GM12891 (cell line): ENCODE measurements at regions not wholly inside any gene's neighbourhood (a gene's known extent, or its start where the extent isn't known, plus 50 kb on each side); places are given as distances from the start of the nearest gene placed in this dataset.

Source experiments
- PAX5 ChIP-seq: IDR thresholded peaks from 2 replicates; pipeline ENCODE4 v1.6.1; 2011; ENCODE audit warnings: low read length, moderate library complexity, mild to moderate bottlenecking; ENCODE audit not compliant: insufficient read depth, severe bottlenecking
- POLR2A ChIP-seq: IDR thresholded peaks from 2 replicates; pipeline ENCODE4 v1.6.1; 2011; ENCODE audit warnings: low read depth, low read length, control low read depth
- POLR2AphosphoS5 ChIP-seq: IDR thresholded peaks from 2 replicates; pipeline ENCODE4 v1.6.1; 2011; ENCODE audit warnings: low read depth, low read length, control low read depth
- SPI1 ChIP-seq: IDR thresholded peaks from 2 replicates; pipeline ENCODE4 v1.6.1; 2011; ENCODE audit warnings: low read depth, low read length, control low read depth
- TAF1 ChIP-seq: IDR thresholded peaks from 2 replicates; pipeline ENCODE4 v1.6.1; 2011; ENCODE audit warnings: low read depth, low read length, control low read depth

GRCh38 chr4:24741910-24742309 is 53.5 kb upstream of the SOD3 start:
- no peak for TF ChIP-seq POLR2A
- TF ChIP-seq POLR2AphosphoS5: no peak
- no peak for TF ChIP-seq TAF1
- no peak for TF ChIP-seq PAX5
- TF ChIP-seq SPI1: no peak
